GM19372 (cell line): ENCODE measurements at regions not wholly inside any gene's neighbourhood (a gene's known extent, or its start where the extent isn't known, plus 50 kb on each side); places are given as distances from the start of the nearest gene placed in this dataset.
"Not testable (repeated sequence)": the region's sequence is repeated elsewhere in the genome, so short reads cannot be mapped to it uniquely, and the experiment has no call there.

Experiments
- ATAC-seq: cut with Tn5 transposase; IDR thresholded peaks from one replicate; pipeline ENCODE4 v1.9.1; 2021; ENCODE audit warnings: mild to moderate bottlenecking, low read depth, moderate library complexity; ENCODE audit not compliant: unreplicated experiment

DNA sequence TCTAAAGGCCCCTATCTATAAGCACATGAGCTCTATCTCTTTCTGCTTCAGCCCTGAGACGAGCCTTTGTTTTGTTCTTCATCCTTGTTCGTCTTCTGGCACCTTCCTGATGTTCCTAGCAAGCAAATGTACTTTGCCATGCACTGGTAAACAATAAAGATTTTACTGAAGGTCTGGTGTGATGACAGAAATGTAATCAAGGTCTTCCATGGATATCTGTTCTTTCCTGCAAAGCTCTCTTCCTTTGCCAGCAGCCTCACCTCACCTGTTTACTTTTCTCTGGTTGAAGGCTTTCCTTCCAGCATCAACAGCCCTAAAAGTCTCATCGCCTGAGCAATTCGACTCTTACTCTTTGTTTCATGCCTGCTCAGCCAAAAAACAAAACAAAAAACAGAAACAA, 330.3 kb downstream of the PCNX1 start:
- ATAC-seq = no peak

DNA sequence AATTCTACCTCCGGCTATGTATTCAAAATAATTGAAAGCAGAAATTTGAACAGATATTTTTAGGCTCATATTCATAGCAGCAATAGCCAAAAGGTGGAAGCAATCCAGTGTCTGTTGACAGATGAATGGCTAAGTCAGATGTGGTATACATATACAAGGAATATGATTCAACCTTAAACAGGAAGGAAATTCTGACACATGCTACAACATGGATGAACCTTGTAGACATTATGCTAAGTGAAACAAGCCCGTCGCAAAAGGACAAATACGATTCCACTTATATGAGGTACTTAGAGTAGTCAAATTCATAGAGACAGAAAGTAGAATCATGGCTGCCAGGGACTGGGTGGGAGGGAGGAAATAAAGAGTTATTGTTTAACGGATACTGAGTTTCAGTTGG, 331.6 kb downstream of the PCNX1 start:
- ATAC-seq = no peak

DNA sequence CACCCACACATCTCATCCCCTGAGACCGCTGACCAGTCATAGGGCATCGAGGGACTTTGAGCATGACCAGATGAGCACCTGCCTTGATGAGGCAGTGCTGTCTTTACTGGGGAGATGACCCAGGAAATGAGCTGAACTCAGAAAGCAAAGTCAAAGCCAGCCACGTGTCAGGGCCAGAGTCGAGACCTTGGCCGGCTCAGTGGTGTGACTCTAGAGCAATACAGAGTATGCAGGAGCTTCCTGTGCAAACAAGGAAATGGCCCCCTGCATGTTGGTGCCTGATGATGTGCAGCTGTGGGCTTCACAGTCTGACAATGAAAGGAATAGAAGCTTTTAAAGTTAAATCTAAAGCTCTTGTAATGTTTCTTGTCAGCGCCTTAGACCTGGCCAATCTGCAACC, 332.9 kb downstream of the PCNX1 start:
- no peak for ATAC-seq

DNA sequence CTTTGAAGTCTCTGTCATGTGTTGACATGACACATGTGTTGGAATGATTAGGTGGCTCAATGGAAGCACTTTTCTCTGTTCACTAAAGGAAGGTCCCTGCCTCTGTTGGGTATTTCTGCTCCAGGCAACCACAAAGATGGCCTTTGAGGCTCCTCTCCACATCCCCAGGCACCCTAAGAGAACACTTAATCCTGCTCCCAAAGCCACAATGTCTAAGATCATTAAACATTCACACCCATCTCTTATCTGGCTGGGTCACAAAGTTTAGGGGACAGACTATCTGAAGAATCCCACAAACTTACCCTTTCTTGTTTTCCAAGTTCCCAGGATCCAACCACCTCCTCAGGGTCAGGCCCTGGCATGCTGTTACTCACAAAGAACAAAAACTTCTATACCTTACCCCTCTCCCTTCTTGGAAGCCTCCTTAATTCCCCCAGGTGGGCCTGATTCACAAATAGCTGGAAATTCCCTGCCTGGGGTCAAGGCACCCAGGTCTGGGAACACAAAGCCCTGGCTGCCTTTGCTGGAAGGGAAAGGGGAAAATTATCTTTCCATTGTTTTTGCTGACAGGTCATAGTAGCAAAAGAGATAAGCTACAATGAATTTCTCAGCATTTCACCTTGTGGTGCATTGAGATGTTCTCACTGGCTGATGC, 333.7 kb downstream of the PCNX1 start:
- no peak for ATAC-seq

DNA sequence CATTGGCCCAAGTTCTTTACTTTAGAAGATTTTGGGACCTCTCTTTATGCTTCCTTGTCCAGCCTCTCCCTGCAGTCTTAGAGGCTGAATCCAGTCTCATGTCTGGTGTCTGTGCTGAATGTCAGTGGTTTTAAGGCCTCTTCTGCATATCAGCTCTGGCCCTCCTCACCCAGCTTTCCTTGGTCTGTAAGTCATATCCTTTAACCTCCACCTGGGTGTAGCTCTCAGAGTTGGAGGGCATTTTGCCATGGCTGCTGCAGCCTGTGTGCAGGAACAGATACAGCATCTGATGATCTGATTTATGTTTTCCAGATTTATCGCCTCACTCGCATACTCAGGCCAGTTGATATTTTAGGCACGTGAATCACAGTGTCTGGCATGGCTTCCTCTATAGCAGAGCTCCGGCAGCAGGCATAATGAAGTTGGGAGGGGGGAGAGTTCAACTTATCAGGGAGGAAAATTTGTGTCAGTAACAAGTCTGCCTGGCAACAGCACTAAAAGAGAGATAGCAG, 335.0 kb downstream of the PCNX1 start:
- ATAC-seq = no peak

DNA sequence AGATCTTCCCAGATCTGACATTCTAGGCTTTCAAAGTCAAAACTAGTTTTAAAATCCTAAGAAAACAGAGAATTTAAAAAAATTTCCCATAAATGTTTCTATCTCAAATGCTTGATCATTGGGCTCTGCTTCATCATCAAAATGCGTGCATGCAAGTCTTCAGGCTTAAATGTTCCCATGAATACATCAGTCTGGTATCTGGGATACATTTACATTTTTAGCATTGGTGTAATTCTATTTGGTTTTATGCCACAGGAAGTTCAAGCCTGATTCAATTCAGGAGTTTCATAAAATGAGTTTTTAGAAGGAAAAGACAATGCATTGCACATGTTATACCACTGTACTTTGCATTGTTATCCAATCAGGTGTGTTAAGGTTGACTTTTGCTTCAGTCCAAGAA, 336.4 kb downstream of the PCNX1 start:
- no peak for ATAC-seq

DNA sequence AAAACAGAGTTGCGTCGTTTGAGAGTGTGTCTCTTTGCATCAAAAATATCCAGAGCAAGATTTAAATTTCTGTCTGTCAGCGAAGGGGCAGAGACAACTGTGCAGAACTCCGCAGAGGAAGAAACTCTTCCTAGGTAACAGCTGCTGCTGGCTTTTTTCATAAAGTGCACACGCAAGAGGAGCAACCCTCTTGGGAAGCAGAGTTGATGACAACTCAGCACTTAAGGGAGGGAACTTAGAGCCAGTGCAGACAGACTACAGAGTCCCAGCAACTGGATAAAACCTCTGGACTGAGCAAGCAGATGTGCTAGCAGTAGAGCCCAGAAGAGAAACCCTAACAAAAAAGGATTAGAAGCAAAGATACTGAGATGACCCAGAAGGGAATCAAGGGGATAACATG, 337.1 kb downstream of the PCNX1 start:
- no peak for ATAC-seq

DNA sequence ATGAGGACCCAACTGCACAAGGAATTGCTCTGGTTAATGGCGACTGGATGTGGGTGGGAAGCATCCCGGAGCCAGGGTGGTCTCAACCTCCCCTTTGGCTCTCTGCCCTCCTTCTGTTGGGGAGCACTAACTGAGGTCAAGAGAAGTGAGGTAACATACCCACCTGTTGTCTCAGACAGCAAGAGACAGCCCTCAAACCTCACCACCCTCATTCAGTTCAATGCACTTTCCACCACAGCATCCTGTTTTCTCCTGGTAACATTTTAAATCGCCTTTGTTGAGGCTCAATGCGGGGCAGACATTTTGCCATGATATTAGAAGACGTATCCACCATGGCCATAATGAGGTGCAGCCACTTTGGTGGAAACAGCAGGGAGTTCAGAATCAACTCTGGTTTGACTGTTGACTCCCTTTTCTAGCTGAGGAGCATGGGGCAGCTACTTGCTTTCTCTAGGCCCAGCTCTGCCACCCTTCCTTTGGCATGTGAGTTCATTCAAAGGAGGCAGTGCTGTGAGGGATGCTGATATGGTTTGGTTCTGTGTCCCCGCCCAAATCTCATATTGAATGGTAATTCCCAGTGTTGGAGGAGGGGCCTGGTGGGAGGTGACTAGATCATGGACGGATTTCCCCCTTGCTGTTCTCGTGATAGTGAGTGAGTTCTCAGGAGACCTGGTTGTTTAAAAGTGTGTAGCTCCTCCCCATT, 338.6 kb downstream of the PCNX1 start:
- no peak for ATAC-seq

DNA sequence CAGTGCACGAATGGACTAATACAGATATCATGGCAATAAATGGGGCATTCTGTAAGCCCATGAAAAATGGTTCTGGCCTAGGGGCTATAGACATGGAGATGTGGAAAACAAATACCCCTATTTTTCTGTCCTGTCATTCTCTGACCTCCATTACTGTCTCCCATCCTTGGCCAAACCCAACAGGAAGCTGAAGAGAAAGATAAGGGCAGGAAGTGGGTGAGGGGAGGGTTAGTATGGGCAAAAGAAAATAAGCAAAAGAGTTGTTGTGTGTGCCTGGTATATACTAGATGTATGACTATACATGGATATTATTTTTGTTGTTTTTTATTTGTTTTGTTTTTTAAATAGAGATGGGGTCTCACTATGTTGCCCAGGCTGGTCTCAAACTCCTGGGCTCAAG, 339.3 kb downstream of the PCNX1 start:
- ATAC-seq = no peak

DNA sequence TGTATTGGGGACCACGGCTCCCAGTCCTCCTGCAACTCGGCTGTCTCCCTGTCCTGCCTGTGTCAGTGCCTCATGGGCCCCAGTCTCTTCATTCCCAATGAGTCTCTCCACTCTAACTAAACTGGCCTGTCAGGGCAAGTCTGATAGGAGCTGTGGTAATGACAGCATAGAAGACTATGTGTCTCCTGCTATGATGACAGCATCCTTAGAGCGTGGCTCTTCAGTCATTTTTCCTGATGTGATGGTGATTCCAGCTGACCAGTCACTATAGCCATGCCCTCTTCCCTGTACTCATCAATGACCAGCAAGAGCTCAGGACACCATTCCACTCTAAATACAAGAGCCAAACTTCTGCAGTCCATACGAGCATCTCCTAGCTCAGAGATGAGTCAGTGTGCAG, 339.8 kb downstream of the PCNX1 start:
- ATAC-seq = no peak

DNA sequence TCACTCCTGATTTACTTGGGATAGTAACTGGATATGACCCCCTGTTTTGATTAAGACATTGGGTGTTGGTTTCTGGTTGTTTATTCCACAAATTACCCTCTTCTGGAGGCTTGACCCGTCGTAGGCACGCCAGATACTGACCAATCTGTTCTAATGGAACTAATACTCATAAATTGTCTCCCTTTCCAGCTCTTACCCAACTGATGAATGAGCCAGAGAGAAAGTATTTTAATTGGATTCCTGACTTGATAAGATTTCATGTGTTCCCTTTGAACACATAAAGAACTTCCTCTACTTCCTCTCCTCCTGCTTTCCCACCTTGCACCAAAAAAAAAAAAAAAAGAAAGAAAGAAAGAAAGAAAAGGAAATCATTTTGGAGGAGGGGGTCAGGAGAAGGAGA, 340.9 kb downstream of the PCNX1 start:
- no peak for ATAC-seq

DNA sequence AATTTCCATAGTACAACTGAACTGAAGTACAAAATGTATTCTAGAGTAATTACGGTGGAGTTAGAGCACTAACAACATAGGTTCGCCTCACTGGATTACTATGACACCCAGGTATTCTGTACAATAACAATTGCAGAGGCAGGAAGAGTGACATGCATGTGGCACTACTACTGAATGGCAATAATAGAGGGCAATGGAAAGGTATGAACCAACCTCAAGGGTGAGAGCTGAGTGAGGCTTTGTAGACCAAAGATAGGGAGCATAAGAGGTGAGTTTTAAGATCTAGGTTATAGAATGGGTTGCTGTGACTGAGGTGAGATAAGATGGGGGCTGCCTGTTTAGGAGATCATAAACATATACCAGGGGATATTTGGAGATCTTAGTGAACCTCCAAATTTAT, 343.1 kb downstream of the PCNX1 start:
- ATAC-seq = no peak

DNA sequence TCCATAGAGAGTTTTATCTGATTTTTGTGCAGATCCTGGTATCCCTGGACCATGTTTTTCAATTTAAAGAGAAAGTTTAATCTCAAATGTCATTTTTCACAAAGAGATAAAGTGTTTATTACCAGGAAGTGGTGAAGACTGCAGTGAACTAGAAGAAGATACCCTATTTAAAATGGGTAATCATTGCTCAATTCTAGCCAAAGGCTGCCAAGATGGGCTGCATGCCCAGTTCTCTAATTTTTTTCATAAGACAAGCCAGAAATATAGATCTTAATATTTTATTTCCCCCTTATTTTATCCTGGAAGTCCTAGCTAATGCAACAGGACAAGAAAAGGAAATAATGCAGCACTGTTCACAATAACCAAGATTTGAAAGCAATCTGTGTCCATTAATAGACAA, 343.5 kb downstream of the PCNX1 start:
- ATAC-seq = no peak

DNA sequence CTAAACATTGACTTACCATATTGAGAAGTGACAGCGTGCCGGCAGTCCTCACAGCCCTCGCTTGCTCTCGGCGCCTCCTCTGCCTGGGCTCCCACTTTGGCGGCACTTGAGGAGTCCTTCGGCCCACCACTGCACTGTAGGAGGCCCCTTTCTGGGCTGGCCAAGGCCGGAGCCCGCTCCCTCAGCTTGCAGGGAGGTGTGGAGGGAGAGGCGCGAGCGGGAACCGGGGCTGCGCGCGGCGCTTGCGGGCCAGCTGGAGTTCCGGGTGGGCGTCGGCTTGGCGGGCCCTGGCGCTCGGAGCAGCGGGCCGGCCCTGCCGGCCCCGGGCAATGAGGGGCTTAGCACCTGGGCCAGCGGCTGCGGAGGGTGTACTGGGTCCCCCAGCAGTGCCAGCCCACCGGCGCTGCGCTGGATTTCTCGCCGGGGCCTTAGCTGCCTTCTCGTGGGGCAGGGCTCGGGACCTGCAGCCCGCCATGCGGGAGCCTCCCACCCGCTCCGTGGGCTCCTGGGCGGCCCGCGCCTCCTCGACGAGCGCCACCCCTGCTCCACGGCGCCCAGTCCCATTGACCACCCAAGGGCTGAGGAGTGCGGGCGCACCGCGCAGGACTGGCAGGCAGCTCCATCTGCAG, 346.9 kb downstream of the PCNX1 start:
- not testable (repeated sequence) for ATAC-seq

DNA sequence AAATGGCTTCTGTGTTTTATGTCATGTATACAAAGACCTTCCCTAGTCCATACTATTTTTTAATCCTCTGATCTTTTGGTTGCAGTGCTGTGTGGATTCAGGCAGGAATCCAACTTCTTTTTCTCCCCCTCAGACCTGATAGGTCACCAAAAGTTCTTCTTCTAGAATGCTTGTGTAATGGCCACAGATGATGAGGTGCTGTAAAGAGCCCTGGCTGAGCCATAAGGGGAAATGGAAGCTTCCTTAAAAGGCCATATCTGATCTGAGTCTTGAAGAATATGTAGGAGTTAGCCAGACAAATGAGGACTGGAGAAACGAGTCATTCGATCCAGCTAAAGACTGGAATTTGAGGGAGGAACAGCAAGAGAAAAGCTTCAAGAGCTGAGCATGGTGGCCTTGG, 353.9 kb downstream of the PCNX1 start:
- no peak for ATAC-seq

DNA sequence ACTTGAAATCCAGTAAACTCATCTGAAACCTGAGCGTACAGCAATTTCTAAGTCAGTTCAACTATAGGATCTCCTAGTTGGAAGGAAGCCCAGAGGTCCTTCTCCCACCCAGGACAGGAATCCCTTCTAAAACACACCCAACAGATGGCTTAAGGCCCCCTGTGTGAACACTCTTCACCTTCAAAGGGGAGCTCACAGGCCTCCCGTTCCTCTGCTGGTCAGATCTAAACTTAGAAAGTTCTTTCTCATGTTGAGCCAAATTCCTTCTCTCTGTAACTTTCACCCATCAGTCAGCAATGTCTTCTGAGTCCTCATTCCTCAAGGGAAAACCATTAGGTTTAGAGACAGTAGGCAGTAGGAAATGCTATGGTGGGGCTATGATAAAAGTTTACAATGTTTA, 355.2 kb downstream of the PCNX1 start:
- no peak for ATAC-seq

DNA sequence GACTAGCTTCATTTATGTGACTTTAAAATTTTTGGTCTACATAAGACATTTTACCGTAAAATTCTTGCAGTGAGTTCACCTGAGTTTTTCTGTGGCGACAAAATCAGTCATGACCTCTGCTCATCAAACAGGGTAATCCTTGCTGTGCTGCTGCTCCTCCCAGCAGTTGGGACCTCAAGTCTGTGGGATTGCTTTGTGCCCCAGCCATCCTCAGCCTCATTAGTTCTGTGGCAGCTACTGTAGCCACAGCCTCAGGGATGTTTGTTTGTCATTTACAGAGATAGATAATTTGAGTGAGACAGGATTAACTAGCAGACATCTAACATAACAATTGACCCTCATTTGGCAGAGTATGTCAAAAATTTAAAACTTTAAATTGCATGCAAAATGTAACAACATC, 357.0 kb downstream of the PCNX1 start:
- ATAC-seq = no peak

DNA sequence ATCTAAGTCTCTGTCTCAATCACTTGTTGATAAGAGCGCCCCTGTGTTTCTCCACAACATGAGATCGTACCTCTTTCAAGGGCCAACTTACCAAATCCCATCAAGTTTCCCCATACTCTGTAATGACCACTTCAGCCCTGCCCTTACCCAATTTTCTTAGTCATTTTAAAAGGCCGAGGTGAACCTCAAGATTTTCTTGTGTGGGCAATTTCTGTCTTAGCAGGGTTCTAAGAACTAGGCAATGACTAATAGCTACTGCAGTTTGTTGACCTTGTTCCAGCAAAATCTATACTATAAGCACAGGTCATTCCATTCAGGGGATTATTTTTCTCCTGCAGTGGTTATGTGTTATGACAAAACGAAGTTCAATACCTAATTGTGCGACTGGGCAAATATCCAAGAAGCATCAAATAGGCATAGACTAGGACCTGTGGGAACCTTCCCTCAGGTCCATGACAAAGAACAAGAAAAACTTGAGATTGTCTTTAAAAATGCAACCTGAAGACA, 359.8 kb downstream of the PCNX1 start:
- no peak for ATAC-seq

DNA sequence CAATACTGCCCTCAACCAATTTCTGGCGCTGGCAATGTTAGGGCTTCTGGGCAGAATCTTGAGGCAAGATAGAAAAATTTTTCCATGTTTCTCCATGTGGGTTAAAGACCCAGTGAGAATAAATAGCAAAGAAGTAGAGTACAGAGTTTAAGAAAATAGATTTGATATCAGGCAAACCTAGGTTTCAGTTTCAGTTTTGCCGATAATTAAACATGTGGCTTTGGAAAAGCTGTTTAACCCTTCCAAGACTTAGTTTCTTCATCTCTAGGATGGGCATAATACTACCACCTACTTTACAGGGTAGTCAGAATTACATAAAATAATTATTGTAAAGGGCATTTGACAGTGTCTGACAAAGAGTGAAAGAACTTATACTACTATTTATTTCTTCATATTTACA, 360.4 kb downstream of the PCNX1 start:
- ATAC-seq = no peak

DNA sequence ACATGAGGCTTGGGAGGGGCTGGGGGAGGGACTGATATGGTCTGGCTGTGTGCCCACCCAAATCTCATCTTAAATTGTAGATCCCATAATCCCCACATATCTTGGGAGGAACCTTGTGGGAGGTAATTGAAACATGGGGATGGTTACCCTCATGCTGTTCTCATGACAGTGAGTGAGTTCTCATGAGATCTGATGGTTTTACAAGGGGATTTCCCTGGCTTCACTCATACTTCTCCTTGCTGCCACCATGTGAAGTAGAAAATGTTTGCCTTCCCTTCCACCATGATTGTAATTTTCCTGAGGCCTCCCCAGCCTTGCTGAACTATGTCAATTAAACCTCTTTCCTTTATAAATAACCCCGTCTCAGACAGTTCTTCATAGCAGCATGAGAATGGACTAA, 362.9 kb downstream of the PCNX1 start:
- no peak for ATAC-seq

DNA sequence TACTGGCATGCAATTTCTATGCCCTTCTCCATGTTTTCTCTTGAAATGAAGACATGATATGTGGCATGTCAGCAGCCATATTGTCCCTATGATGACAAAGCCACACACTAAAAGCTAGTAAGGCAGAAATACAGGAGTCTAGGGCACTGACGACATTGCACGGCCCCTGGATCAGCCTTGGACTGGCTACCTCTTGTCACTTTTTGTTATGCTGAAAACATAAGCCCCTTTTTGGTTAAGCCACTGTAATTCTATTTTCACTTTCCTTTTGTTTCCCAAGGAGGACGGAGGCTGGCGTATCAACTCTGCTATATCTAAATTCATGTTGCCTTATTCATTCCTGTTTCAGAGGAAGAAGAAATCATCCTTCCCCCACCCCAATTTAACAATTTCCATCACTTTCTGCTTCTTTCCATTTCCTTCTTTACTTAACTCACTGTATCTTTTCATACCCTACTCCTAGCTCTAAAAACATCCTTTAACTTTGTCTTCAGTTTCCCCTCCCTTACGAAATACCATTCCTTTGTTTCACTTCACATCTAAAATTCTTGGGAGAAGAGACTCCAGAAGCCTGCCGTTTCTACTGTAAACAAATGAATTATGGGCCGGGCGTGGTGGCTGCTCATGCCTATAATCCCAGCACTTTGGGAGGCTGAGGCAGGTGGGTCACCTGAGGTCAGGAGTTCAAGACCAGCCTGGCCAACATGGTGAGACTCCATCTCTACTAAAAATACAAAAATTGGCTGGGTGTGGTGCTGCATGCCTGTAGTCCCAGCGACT, 364.1 kb downstream of the PCNX1 start:
- no peak for ATAC-seq
